T-helper 2 cell treated with Interferon-gamma antibody and Interleukin-4, amounts not matched to agents 5 μg/mL and 100 μg/mL, for 36 hours (primary cell): ENCODE measurements at regions not wholly inside any gene's neighbourhood (a gene's known extent, or its start where the extent isn't known, plus 50 kb on each side); places are given as distances from the start of the nearest gene placed in this dataset.

Experiments used
- DNase-seq: peaks from one replicate; pipeline ENCODE4 v3.0.0; 2021; ENCODE audit warnings: low spot score
- H3K27ac Mint-ChIP-seq: one replicate; pipeline ENCODE4 v1.8.0; 2021; ENCODE audit warnings: mild to moderate bottlenecking, mixed read lengths
- H3K27me3 Mint-ChIP-seq: one replicate; pipeline ENCODE4 v1.8.0; 2021; ENCODE audit warnings: low read depth, mixed read lengths
- H3K36me3 Mint-ChIP-seq: one replicate; pipeline ENCODE4 v1.8.0; 2021; ENCODE audit warnings: low read depth, mixed read lengths
- H3K4me1 Mint-ChIP-seq: one replicate; pipeline ENCODE4 v1.8.0; 2021; ENCODE audit warnings: low read depth, mixed read lengths
- H3K4me3 Mint-ChIP-seq: one replicate; pipeline ENCODE4 v1.8.0; 2022; ENCODE audit warnings: mild to moderate bottlenecking, moderate library complexity, mixed read lengths
- H3K9me3 Mint-ChIP-seq: one replicate; pipeline ENCODE4 v1.8.0; 2021; ENCODE audit warnings: mixed read lengths

DNA sequence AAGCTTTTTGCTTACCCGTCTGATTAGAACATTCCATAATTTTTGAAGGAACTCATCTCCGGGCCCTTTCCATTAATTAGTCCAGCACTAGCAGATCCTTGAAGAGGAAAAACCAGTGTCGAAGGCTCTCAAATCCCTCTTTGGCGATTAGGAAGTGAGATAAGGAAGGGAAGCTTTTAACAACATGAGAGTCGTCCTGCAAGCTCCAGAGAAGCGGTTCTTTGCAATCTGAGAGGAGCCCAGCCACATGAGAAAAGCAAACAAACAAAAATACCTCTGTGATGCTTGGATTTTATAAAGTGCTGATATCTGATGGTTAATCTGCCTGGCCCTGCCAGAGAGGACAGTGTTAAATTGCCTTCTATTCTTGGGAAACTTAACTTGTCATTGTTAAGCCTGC, 339.8 kb upstream of the SALL1 start:
- H3K4me3 Mint-ChIP-seq: no peak overlapping the region
- H3K4me1 Mint-ChIP-seq: no peaks in the 10 kb centered on the region
- peaks cover 32% of the 10 kb centered on the region for H3K9me3 Mint-ChIP-seq
- no peak overlapping the region for H3K27ac Mint-ChIP-seq
- H3K27me3 Mint-ChIP-seq: no peaks in the 10 kb centered on the region
- H3K36me3 Mint-ChIP-seq: no peaks in the 10 kb centered on the region
- no peak for DNase-seq

DNA sequence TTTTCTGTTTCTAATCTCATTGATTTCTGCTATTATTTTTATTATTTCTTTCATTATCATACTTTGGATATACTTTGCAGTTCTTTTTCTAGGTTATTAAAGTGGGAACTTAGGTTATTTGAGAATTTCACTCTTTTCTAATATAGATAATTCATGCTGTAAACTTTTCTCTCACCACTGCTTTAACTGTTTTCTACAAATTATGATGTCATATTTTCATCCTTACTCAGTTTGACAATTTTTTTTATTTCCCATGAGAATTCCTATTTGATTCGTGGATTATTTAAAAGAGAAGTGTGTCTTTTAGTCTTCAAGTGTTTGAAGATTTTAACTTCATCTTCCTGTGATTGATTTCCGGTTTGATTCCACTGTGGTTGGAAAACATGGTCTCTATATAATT, 336.8 kb upstream of the SALL1 start:
- no peak overlapping the region for H3K4me3 Mint-ChIP-seq
- no peaks in the 10 kb centered on the region for H3K27me3 Mint-ChIP-seq
- no peaks in the 10 kb centered on the region for H3K36me3 Mint-ChIP-seq
- peaks cover 33% of the 10 kb centered on the region for H3K9me3 Mint-ChIP-seq
- no peaks in the 10 kb centered on the region for H3K4me1 Mint-ChIP-seq
- H3K27ac Mint-ChIP-seq: no peak overlapping the region
- no peak for DNase-seq

DNA sequence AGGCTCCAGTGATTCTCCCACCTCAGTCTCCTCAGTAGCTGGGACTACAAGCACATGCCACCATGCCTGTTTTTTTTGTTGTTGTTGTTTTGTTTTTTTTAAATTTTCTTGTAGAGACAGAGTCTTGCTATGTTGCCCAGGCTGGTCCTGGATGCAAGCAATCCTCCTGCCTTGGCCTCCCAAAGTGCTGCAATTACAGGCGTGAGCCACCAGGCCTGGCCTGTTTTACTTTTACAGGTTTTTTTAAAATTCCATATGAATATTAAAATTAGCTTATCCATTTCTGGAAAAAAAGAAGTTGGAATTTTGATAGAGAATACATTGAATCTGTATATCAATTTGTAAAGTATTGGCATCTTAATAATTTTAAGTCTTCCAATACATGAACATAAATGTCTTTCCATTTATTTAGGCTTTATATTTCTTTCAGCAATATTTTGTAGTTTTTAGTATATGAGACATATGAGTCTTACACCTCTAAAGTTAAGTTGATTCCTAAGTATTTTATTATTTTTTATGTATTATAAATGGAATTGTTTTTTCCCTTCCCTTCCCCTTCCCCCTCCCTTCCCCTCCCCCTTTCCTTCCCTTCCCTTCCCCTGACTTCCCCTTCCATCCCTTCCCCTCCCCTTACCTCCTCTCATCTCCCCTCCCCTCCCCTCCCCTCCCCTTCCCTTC, 323.5 kb upstream of the SALL1 start:
- Mint-ChIP-seq H3K9me3 (peaks cover 23% of the 10 kb centered on the region), H3K36me3 (no peaks in the 10 kb centered on the region), H3K4me1 (no peaks in the 10 kb centered on the region), H3K27me3 (no peaks in the 10 kb centered on the region), H3K27ac (no peak overlapping the region), H3K4me3 (no peak overlapping the region)
- no peak for DNase-seq

DNA sequence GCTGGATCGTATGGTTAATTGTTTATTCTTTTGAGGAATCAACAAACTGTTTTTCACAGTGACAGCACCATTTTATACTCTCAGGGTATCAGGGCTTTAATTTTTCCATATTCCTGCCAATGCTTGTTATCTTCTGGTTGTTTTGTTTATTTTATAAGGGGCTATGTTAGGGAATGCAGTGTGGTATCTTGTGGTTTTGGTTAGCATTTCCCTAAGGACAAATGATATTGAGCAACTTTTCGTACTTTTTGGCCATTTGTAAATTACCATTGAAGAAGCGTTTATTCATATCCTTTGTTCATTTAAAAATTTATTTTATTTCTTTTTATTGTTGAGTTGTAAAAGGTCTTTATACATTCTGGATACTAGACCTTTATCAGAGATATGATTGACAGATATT, 322.0 kb upstream of the SALL1 start:
- no peak overlapping the region for H3K4me3 Mint-ChIP-seq
- no peak overlapping the region for H3K27ac Mint-ChIP-seq
- H3K4me1 Mint-ChIP-seq: no peaks in the 10 kb centered on the region
- no peak for DNase-seq
- H3K36me3 Mint-ChIP-seq: no peaks in the 10 kb centered on the region
- H3K9me3 Mint-ChIP-seq: peaks cover 23% of the 10 kb centered on the region
- H3K27me3 Mint-ChIP-seq: no peaks in the 10 kb centered on the region

DNA sequence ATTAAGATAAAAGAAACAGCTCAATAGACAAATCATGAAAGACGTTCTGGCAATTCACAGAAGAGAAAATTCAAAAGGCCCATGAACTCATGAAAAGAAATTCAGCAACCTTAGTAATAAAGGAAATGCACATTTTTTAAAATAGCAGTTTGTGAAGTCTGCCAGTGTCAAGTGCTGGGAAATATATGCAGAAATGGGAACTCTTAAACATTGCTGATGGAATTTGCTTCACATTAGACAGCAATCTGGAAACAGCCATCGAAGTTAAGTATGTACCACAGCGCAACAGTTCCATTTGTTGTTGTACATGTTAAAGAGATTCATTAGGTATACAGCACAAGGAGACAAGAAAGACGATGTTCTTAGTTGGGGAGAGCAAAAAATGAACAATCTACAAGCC, 319.4 kb upstream of the SALL1 start:
- Mint-ChIP-seq H3K9me3 (peaks cover 15% of the 10 kb centered on the region), H3K36me3 (no peaks in the 10 kb centered on the region), H3K4me1 (no peaks in the 10 kb centered on the region), H3K27me3 (no peaks in the 10 kb centered on the region), H3K4me3 (no peak overlapping the region), H3K27ac (no peak overlapping the region)
- DNase-seq: no peak

DNA sequence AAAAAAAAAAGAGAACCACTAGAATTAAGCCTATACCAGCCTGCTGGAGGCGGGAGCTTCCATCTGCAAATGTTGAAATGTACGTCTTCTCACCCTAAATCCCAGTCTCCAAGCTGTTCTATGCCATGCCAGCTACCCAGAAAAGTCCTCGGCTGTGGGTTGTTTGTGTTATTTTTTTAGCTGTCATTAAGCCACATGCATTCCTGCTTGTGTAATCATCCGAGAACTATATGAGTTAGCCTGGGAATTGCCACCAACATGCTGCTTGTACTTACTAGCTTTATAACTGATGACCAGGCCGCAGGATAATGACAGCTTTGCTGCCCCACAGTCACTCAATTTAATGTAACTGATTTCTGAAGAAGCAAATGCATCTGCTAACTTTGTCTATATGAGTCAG, 313.9 kb upstream of the SALL1 start:
- DNase-seq: no peak
- no peaks in the 10 kb centered on the region for H3K27me3 Mint-ChIP-seq
- no peak overlapping the region for H3K27ac Mint-ChIP-seq
- H3K9me3 Mint-ChIP-seq: peaks cover 17% of the 10 kb centered on the region
- H3K4me1 Mint-ChIP-seq: no peaks in the 10 kb centered on the region
- no peaks in the 10 kb centered on the region for H3K36me3 Mint-ChIP-seq
- H3K4me3 Mint-ChIP-seq: no peak overlapping the region

DNA sequence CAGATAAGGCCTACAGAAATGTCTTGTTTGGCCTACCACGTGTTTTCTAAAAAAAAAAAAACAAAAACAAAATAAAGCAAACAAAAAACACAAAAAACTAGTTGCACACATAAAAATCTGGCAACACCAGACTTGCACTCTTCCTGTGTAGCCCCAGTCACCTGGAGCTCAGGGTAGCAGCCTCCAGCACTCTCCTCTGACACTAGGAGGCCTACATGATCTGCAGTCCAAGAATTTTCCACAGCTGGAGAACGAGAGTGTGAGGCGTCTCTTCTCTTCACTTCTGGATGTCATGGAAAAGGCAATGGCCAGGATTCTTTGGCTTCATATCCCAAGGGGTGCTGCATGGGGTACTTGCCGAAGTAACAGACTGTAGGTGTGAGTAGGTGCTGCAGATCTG, 310.2 kb upstream of the SALL1 start:
- Mint-ChIP-seq H3K4me3 (no peak overlapping the region), H3K4me1 (no peaks in the 10 kb centered on the region), H3K27me3 (no peaks in the 10 kb centered on the region), H3K27ac (no peak overlapping the region), H3K36me3 (no peaks in the 10 kb centered on the region), H3K9me3 (peaks cover 17% of the 10 kb centered on the region)
- no peak for DNase-seq

DNA sequence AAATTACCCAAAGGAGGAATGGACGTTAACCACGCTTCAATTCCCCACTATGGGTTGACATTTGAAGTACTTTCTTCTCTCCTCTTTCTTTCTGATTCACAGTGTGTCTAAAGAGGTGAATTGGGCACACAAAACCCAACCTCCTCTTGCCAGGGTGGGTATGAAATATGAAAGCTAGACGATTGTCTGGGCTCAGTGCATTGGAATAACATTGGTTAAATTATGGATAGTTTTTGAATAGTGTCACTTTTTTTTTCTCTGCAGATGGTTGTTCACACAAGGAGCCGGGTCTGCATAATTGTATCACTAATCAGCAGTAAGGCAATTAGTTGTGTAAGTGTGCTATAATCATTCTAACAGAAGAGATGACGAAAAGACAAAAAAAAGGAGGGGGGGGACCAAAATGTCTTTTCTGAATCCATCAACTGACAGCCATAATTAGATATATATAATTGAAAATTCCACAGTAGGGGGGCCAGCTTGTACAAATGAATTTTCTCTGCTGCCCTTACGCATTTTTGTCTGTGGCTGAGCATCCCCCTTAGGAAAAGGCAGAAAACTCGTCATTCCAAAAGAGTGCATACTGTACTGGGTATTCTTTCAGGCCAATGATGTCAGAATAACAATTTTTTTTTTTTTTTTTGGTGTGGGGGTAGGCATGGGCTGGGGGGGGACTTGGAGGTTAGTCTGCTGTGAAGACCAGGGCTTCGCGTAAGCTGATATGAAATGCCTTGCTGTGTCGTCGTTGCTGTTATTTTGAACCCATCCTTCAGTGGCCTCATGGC, 307.5 kb upstream of the SALL1 start:
- H3K27ac Mint-ChIP-seq: no peak overlapping the region
- no peak overlapping the region for H3K4me3 Mint-ChIP-seq
- peaks cover 13% of the 10 kb centered on the region for H3K9me3 Mint-ChIP-seq
- H3K36me3 Mint-ChIP-seq: no peaks in the 10 kb centered on the region
- H3K4me1 Mint-ChIP-seq: no peaks in the 10 kb centered on the region
- no peak for DNase-seq
- no peaks in the 10 kb centered on the region for H3K27me3 Mint-ChIP-seq

DNA sequence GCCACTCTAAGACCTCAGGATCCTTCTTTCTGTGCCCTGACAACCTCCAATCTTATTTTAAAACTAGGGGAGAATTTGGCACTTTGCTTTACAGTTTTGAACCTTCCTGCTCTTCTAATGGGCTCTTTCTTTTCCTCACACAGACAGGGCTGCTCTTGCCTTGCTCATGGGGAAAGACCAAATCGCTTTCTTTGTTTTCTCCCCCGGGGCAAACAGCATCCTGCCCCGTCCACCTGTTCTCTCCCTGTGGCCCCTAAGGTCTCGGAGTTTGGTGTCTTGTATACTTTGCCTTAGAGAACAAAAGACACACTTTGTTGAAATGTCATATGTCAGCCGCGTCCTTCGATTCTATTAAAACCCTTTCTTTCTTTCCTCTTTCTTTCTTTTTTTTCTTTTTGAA, 306.7 kb upstream of the SALL1 start:
- H3K9me3 Mint-ChIP-seq: peaks cover 11% of the 10 kb centered on the region
- H3K27ac Mint-ChIP-seq: no peak overlapping the region
- no peak overlapping the region for H3K4me3 Mint-ChIP-seq
- DNase-seq: no peak
- H3K4me1 Mint-ChIP-seq: no peaks in the 10 kb centered on the region
- H3K27me3 Mint-ChIP-seq: no peaks in the 10 kb centered on the region
- no peaks in the 10 kb centered on the region for H3K36me3 Mint-ChIP-seq

DNA sequence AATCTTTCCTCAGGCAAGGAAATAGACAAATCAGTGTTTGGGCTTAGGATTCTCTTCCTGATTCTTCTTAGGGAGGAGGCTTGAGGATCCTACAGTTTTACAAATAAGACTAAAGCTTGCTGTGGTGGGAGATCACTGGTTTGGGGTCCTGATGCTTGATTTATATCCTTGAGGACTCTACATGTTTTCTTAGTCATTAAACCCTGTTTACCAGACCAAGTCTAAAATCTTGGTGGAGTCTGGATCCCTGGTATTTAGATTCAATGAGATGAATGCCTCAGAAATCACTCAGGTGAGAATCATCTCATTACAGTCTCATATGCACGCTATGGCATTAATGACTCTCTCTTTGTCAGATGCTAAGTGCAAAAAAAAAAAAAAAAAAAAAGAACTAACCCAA, 304.3 kb upstream of the SALL1 start:
- peaks cover 4% of the 10 kb centered on the region for H3K9me3 Mint-ChIP-seq

DNA sequence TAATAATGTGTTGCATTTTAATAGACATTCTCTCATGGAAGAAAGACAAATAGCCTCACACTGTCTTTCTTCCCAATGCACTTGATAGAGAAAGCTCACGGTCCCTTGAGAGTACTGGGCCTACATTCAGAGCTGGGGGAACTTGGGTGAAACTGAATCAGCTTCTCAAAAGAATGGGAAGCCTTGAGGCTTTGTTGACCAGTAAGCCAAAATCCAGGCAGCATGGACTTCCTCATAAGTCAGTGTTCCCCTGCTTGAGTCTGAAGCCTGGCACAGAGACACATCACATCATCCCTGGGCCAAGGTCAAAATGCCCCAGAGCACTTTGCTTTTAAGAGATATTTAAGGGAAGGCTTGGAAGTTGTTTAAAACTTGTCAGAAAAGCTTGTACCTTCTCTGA, 302.2 kb upstream of the SALL1 start:
- Mint-ChIP-seq H3K4me3 (no peak overlapping the region), H3K4me1 (no peaks in the 10 kb centered on the region), H3K36me3 (no peaks in the 10 kb centered on the region), H3K27ac (no peak overlapping the region), H3K27me3 (no peaks in the 10 kb centered on the region), H3K9me3 (peaks cover under 1% of the 10 kb centered on the region)
- no peak for DNase-seq

More for the DNA sequence above, 304.3 kb upstream of the SALL1 start:
- Mint-ChIP-seq H3K36me3 (no peaks in the 10 kb centered on the region), H3K4me3 (no peak overlapping the region), H3K27ac (no peak overlapping the region), H3K4me1 (no peaks in the 10 kb centered on the region), H3K27me3 (no peaks in the 10 kb centered on the region)
- no peak for DNase-seq

DNA sequence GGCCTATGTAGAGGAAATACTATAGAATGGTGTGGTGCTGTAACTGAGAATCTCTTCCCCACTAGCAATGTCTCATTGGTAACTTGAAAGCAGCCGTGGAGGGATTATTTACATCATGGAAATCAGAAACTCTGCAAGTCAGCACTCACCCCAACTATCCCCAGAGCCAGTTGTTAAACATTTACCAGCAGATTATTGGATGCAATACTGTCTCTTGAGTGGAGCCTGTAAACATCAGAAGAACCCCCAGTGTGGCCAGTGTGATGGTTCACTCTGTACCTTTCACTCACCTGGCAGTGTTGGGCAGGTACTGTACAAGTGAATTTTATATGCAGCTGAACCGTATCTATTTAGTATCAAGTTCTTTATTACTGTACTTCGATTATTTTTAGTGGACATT, 299.8 kb upstream of the SALL1 start:
- Mint-ChIP-seq H3K4me1 (no peaks in the 10 kb centered on the region), H3K9me3 (no peaks in the 10 kb centered on the region), H3K27ac (no peak overlapping the region), H3K4me3 (no peak overlapping the region), H3K36me3 (no peaks in the 10 kb centered on the region), H3K27me3 (no peaks in the 10 kb centered on the region)
- no peak for DNase-seq

DNA sequence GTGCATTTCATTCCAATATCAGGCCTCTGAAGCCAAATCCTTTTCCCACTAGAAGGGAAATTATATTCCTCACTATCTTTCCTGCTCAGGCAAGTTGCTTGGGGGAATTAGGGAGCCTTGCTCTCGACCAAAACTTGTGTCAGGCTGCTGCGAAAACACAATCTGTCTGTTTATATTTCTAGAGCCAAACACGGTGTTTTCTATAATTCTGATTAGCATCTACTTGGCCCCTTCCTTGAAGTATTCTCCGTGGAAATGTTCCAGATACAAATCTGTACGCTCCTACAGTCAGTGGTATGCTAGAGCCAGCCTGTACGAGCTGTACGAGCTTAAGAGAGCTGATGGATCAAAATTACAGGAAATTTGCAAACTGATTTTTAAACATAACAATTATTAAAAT, 299.3 kb upstream of the SALL1 start:
- Mint-ChIP-seq H3K27me3 (no peaks in the 10 kb centered on the region), H3K4me1 (no peaks in the 10 kb centered on the region), H3K36me3 (no peaks in the 10 kb centered on the region), H3K4me3 (no peak overlapping the region), H3K27ac (no peak overlapping the region), H3K9me3 (no peaks in the 10 kb centered on the region)
- DNase-seq: no peak

DNA sequence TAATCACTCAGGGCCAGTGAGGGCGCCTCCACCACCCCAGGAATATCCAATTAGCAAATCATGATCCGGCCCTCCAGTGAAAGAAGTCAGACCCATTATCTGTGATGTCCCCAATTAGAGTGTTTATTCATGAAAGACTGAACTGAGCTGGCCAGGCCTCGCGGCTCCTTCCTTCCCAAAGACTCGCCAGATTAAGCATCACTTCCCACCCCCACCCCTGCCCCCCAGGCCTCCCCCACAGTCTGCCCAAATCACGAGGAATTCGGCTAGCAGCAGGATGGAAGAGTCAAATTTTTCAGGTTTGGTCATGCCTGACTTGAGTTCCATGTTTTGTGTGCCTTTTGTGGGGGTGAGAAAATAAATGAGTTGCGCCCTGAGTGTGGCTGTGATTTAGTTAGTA, 298.4 kb upstream of the SALL1 start:
- H3K4me1 Mint-ChIP-seq: no peaks in the 10 kb centered on the region
- no peak overlapping the region for H3K4me3 Mint-ChIP-seq
- H3K36me3 Mint-ChIP-seq: no peaks in the 10 kb centered on the region
- H3K9me3 Mint-ChIP-seq: no peaks in the 10 kb centered on the region
- no peaks in the 10 kb centered on the region for H3K27me3 Mint-ChIP-seq
- DNase-seq: no peak
- H3K27ac Mint-ChIP-seq: no peak overlapping the region

DNA sequence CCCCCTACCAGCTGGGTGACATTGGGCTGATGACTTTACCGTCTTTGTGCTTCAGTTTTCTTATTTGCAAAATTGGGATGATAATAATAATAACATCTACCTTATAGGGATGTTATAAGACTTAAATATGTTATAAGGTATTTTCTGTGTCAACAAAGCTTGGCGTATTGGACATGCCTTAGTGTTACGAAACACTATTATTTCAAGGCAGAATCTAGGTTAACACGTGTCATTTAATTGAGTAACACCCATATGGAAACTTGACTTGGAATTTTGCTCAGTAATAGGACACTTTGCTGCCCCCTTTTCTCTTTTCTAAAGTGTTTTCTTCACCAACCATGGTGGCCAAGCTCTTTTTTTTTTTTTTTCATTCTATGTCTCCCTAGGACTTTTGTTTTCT, 294.2 kb upstream of the SALL1 start:
- H3K27me3 Mint-ChIP-seq: peaks cover 3% of the 10 kb centered on the region
- H3K27ac Mint-ChIP-seq: no peak overlapping the region
- DNase-seq: no peak
- H3K4me1 Mint-ChIP-seq: no peaks in the 10 kb centered on the region
- no peak overlapping the region for H3K4me3 Mint-ChIP-seq
- no peaks in the 10 kb centered on the region for H3K9me3 Mint-ChIP-seq
- H3K36me3 Mint-ChIP-seq: no peaks in the 10 kb centered on the region
